Activated naive CD8-positive, alpha-beta T cell treated with anti-CD3 and anti-CD28 coated beads, Interleukin-2, amount 50 U/mL, for 16 hours (primary cell): ENCODE measurements at regions not wholly inside any gene's neighbourhood (a gene's known extent, or its start where the extent isn't known, plus 50 kb on each side); places are given as distances from the start of the nearest gene placed in this dataset.
A peak's percentile ranks its signal among the peaks of the same experiment; 100 is the strongest.

Source experiments
- DNase-seq: peaks from one replicate; pipeline ENCODE4 v3.0.0-alpha.2; 2020; ENCODE audit warnings: low read depth, low spot score

GRCh38 chr6:99868074-99868702 lies 125.8 kb downstream of the MCHR2 start:
- peak; percentile 40 for DNase-seq
